OCI-LY1 (cell line): ENCODE measurements at regions not wholly inside any gene's neighbourhood (a gene's known extent, or its start where the extent isn't known, plus 50 kb on each side); places are given as distances from the start of the nearest gene placed in this dataset.

Source experiments
- H2AFZ ChIP-seq: fragments of 200-600 bp; sonication (generic), shearing (Covaris generic); 2 replicates; pipeline ENCODE4 v1.6.0; 2014; ENCODE audit warnings: antibody characterized with exemption, mild to moderate bottlenecking, low read length
- H3F3A ChIP-seq: fragments of 200-600 bp; sonication (generic), shearing (Covaris generic); 2 replicates; pipeline ENCODE4 v1.6.0; 2014; ENCODE audit warnings: mild to moderate bottlenecking, antibody characterized with exemption, low read length, moderate library complexity; ENCODE audit not compliant: insufficient read depth
- H3K27ac ChIP-seq: fragments of 200-600 bp; sonication (generic); 2 replicates; pipeline ENCODE4 v1.5.1; 2014; ENCODE audit warnings: low read length, mixed run types, mild to moderate bottlenecking, low read depth; ENCODE audit not compliant: poor library complexity, severe bottlenecking
- H3K27me3 ChIP-seq: fragments of 200-600 bp; sonication (generic); 2 replicates; pipeline ENCODE4 v1.6.0; 2014; ENCODE audit warnings: antibody characterized with exemption, mild to moderate bottlenecking, low read length, moderate library complexity; ENCODE audit not compliant: insufficient read depth
- H3K36me3 ChIP-seq: fragments of 200-600 bp; sonication (generic); 2 replicates; pipeline ENCODE4 v1.6.1; 2014; ENCODE audit warnings: mild to moderate bottlenecking, antibody characterized with exemption, low read length, moderate library complexity, mixed read lengths; ENCODE audit not compliant: insufficient read depth
- H3K4me1 ChIP-seq: fragments of 200-600 bp; sonication (generic); 2 replicates; pipeline ENCODE4 v1.5.1; 2014; ENCODE audit warnings: mild to moderate bottlenecking, low read length, moderate library complexity; ENCODE audit not compliant: insufficient read depth, severe bottlenecking
- H3K4me2 ChIP-seq: fragments of 200-600 bp; sonication (generic), shearing (Covaris generic); 2 replicates; pipeline ENCODE4 v1.6.1; 2014; ENCODE audit warnings: low read length
- H3K4me3 ChIP-seq: fragments of 200-600 bp; sonication (generic); 2 replicates; pipeline ENCODE4 v1.5.1; 2014; ENCODE audit warnings: low read length, low read depth, mild to moderate bottlenecking, mixed read lengths; ENCODE audit not compliant: poor library complexity, severe bottlenecking
- H3K79me2 ChIP-seq: fragments of 200-600 bp; shearing (Covaris generic); 2 replicates; pipeline ENCODE4 v1.6.1; 2016; ENCODE audit warnings: mixed run types, low read length, mixed read lengths; ENCODE audit not compliant: insufficient read depth
- H3K9ac ChIP-seq: fragments of 200-600 bp; sonication (generic), shearing (Covaris generic); 2 replicates; pipeline ENCODE4 v1.6.1; 2014; ENCODE audit warnings: mild to moderate bottlenecking, low read length, mixed read lengths
- H3K9me2 ChIP-seq: fragments of 200-600 bp; sonication (generic), shearing (Covaris generic); 2 replicates; pipeline ENCODE4 v1.6.1; 2014; ENCODE audit warnings: low read depth, mild to moderate bottlenecking, low read length, mixed read lengths
- H3K9me3 ChIP-seq: fragments of 200-600 bp; shearing (Covaris generic); 2 replicates; pipeline ENCODE4 v1.6.1; 2014; ENCODE audit warnings: low read length, mixed read lengths
- H4K20me1 ChIP-seq: fragments of 200-600 bp; sonication (generic), shearing (Covaris generic); 2 replicates; pipeline ENCODE4 v1.6.0; 2016; ENCODE audit warnings: mild to moderate bottlenecking, low read length; ENCODE audit not compliant: insufficient read depth
- EZH2 ChIP-seq: fragments of 200-600 bp; sonication (generic), shearing (Covaris generic); IDR thresholded peaks from 2 replicates; pipeline ENCODE4 v1.8.0; 2017; ENCODE audit warnings: borderline replicate concordance, mixed run types, mild to moderate bottlenecking, antibody characterized with exemption, low read length, moderate library complexity, mixed read lengths
- TF ChIP-seq, protein P1 (sequence below): fragments of 200-600 bp; sonication (generic), shearing (Covaris generic); IDR thresholded peaks from 2 replicates; pipeline ENCODE4 v1.5.1; 2017; ENCODE audit warnings: mild to moderate bottlenecking, antibody characterized with exemption, low read length, moderate library complexity, mixed read lengths

DNA sequence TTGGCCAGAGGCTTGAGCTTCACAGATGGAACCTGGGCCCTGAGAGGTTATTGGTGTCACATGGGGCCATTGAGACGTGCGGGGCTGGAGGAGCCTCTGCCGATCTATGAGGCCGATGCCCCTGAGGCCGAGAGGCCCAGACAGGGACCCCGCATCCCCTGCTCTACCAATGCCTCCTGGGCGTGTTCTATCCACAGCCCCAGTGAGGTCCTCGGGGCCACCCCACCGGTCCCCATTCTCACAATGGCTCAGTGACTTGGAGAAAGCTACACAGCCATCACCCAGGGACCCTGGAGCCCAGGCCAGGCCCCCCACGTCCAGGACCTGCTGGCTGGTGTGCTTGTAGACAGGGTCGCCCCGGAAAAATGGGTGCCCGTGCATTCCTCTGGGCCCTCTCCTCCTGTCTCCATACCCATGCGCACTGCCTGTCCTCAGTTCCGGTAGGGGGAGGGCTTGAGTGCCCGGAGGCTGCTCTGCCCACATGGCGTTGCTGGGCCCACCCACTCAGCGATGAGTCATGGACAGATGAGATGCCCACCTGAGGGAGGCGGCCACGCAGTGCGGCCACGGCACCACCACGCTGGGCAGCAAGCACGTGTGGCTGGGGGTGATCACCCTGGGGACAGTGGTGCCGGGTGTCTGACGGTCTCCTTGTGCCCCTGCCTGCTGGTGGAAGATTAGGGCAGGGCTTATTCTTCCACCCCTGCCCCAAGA is 1224.7 kb downstream of the BRD1 start:
- H3K36me3 ChIP-seq, result no peaks in the 10 kb centered on the region
- no peak overlapping the region for H3K4me3 ChIP-seq
- no peak overlapping the region for H3K9ac ChIP-seq
- no peak for TF ChIP-seq EZH2
- TF ChIP-seq, protein P1, sequence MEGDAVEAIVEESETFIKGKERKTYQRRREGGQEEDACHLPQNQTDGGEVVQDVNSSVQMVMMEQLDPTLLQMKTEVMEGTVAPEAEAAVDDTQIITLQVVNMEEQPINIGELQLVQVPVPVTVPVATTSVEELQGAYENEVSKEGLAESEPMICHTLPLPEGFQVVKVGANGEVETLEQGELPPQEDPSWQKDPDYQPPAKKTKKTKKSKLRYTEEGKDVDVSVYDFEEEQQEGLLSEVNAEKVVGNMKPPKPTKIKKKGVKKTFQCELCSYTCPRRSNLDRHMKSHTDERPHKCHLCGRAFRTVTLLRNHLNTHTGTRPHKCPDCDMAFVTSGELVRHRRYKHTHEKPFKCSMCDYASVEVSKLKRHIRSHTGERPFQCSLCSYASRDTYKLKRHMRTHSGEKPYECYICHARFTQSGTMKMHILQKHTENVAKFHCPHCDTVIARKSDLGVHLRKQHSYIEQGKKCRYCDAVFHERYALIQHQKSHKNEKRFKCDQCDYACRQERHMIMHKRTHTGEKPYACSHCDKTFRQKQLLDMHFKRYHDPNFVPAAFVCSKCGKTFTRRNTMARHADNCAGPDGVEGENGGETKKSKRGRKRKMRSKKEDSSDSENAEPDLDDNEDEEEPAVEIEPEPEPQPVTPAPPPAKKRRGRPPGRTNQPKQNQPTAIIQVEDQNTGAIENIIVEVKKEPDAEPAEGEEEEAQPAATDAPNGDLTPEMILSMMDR, result no peak
- H3K9me3 ChIP-seq, result no peaks in the 10 kb centered on the region
- no peaks in the 10 kb centered on the region for H3K4me1 ChIP-seq
- no peak overlapping the region for H3K27ac ChIP-seq
- H2AFZ ChIP-seq, result no peak overlapping the region
- no peaks in the 10 kb centered on the region for H3K27me3 ChIP-seq
- no peaks in the 10 kb centered on the region for H3K9me2 ChIP-seq
- H3K79me2 ChIP-seq, result no peaks in the 10 kb centered on the region
- no peaks in the 10 kb centered on the region for H3F3A ChIP-seq
- H4K20me1 ChIP-seq, result no peaks in the 10 kb centered on the region
- H3K4me2 ChIP-seq, result no peak overlapping the region

- TF ChIP-seq, protein P1, result no peak
- no peak for TF ChIP-seq EZH2
These were observed 1227.0 kb downstream of the BRD1 start for GRCh38 chr22:48600681-48601080.

DNA sequence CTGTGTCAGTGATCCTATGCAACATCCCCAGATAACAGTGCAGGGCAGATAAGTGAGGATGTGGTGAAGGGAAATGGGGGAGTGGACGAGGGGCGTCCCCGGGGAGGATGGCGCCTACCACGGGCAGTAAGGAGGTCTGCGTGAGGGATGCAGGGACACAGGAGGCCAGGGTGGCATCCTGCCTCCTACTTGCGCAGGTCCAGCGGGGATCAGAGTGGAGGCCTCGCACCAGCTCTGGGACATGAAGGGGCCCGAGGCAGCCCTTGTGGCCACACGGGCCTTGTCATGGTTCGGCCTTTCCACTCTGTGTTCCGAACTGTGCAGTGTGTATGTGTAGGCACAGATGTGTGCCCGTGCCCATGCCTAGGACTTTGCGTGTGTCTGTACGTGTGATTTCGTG is 1227.5 kb downstream of the BRD1 start:
- H4K20me1 ChIP-seq, result no peaks in the 10 kb centered on the region
- TF ChIP-seq, protein P1, result no peak
- TF ChIP-seq EZH2, result no peak

More at GRCh38 chr22:48600681-48601080, 1227.0 kb downstream of the BRD1 start:
- H3K4me3 ChIP-seq, result no peak overlapping the region
- no peak overlapping the region for H3K4me2 ChIP-seq
- no peaks in the 10 kb centered on the region for H3F3A ChIP-seq
- H3K27ac ChIP-seq, result no peak overlapping the region
- no peaks in the 10 kb centered on the region for H3K4me1 ChIP-seq
- no peaks in the 10 kb centered on the region for H3K36me3 ChIP-seq
- no peak overlapping the region for H3K9ac ChIP-seq
- H3K79me2 ChIP-seq, result no peaks in the 10 kb centered on the region
- no peaks in the 10 kb centered on the region for H3K9me3 ChIP-seq
- H3K27me3 ChIP-seq, result no peaks in the 10 kb centered on the region
- H4K20me1 ChIP-seq, result no peaks in the 10 kb centered on the region
- H3K9me2 ChIP-seq, result no peaks in the 10 kb centered on the region
- H2AFZ ChIP-seq, result no peak overlapping the region

More for the DNA sequence above, 1227.5 kb downstream of the BRD1 start:
- Histone ChIP-seq H3K27me3 (no peaks in the 10 kb centered on the region), H3K4me3 (no peak overlapping the region), H3K9me3 (no peaks in the 10 kb centered on the region), H3K4me2 (no peak overlapping the region), H3K9ac (no peak overlapping the region), H2AFZ (no peak overlapping the region), H3F3A (no peaks in the 10 kb centered on the region), H3K36me3 (no peaks in the 10 kb centered on the region), H3K79me2 (no peaks in the 10 kb centered on the region), H3K4me1 (no peaks in the 10 kb centered on the region), H3K27ac (no peak overlapping the region), H3K9me2 (no peaks in the 10 kb centered on the region)
